Liver (tissue), 8 donors: ENCODE measurements at regions not wholly inside any gene's neighbourhood (a gene's known extent, or its start where the extent isn't known, plus 50 kb on each side); places are given as distances from the start of the nearest gene placed in this dataset.

ENCODE experiments used
- DNase-seq: peaks from one replicate; pipeline ENCODE4 v3.0.0-alpha.2; 2017; ENCODE audit warnings: low spot score
- H3K27ac ChIP-seq, 2 donors: one replicate each; pipeline ENCODE4 v1.7.0; 2013; ENCODE audit warnings: inconsistent platforms in 2 of 2, low read length in 2 of 2, control low read depth in 1 of 2, low read depth in 1 of 2, mild to moderate bottlenecking in 1 of 2
- H3K27me3 ChIP-seq, 4 donors: one replicate each; pipeline versions ENCODE4 v1.6.1 to v1.7.0; 2013; ENCODE audit warnings: low read length in 3 of 4, inconsistent platforms in 1 of 4, mild to moderate bottlenecking in 1 of 4, moderate library complexity in 1 of 4; ENCODE audit not compliant: control insufficient read depth in 4 of 4, insufficient read depth in 4 of 4
- H3K36me3 ChIP-seq, 4 donors: one replicate each; pipeline versions ENCODE4 v1.6.1 to v1.7.0; 2013; ENCODE audit warnings: low read length in 3 of 4, mild to moderate bottlenecking in 3 of 4, low read depth in 1 of 4, moderate library complexity in 1 of 4; ENCODE audit not compliant: control insufficient read depth in 4 of 4, insufficient read depth in 3 of 4
- H3K4me1 ChIP-seq, 4 donors: one replicate each; pipeline versions ENCODE4 v1.6.1 to v1.7.0; 2013; ENCODE audit warnings: low read length in 3 of 4, mild to moderate bottlenecking in 3 of 4, moderate library complexity in 1 of 4; ENCODE audit not compliant: control insufficient read depth in 4 of 4, insufficient read depth in 4 of 4
- H3K4me3 ChIP-seq, 3 donors: one replicate each; pipeline versions ENCODE4 v1.6.1 to v1.7.0; 2013; ENCODE audit warnings: low read length in 3 of 3, control low read depth in 1 of 3, low read depth in 1 of 3, mild to moderate bottlenecking in 1 of 3
- H3K9ac ChIP-seq, 2 donors: one replicate each; pipeline ENCODE4 v1.7.0; 2013; ENCODE audit warnings: low read length in 2 of 2, mild to moderate bottlenecking in 2 of 2, moderate library complexity in 2 of 2, control low read depth in 1 of 2, low read depth in 1 of 2
- H3K9me3 ChIP-seq, 4 donors: one replicate each; pipeline versions ENCODE4 v1.6.1 to v1.7.0; 2013; ENCODE audit warnings: low read length in 3 of 4; ENCODE audit not compliant: control insufficient read depth in 4 of 4
- ATF3 ChIP-seq: IDR thresholded peaks from 2 replicates; pipeline ENCODE4 v1.6.1; 2016; ENCODE audit warnings: antibody characterized with exemption
- CTCF ChIP-seq: fragments of 150-350 bp; IDR thresholded peaks from 2 replicates; pipeline ENCODE4 v1.5.1; 2017; ENCODE audit warnings: improper control_type of control experiment, low read depth, low read length; ENCODE audit not compliant: missing input control
- EGR1 ChIP-seq, 2 donors: IDR thresholded peaks; 2 replicates each; pipeline ENCODE4 v1.6.1; 2016 to 2018; ENCODE audit warnings: antibody characterized with exemption in 2 of 2, low read depth in 2 of 2
- FOXA1 ChIP-seq: IDR thresholded peaks from 2 replicates; pipeline ENCODE4 v1.6.1; 2016; ENCODE audit warnings: antibody characterized with exemption
- FOXA2 ChIP-seq: IDR thresholded peaks from 2 replicates; pipeline ENCODE4 v1.6.1; 2016; ENCODE audit warnings: antibody characterized with exemption
- GABPA ChIP-seq, 2 donors: IDR thresholded peaks in 1 of 2; conservative IDR thresholded peaks in 1 of 2; 2 replicates each; pipeline ENCODE4 v1.6.1; 2016; ENCODE audit warnings: antibody characterized with exemption in 2 of 2, mild to moderate bottlenecking in 1 of 2, moderate library complexity in 1 of 2
- HNF4A ChIP-seq, 2 donors: conservative IDR thresholded peaks; 2 replicates each; pipeline ENCODE4 v1.6.1; 2016; ENCODE audit warnings: antibody characterized with exemption in 2 of 2, mild to moderate bottlenecking in 2 of 2
- HNF4G ChIP-seq: IDR thresholded peaks from 2 replicates; pipeline ENCODE4 v1.6.1; 2016; ENCODE audit warnings: antibody characterized with exemption
- JUND ChIP-seq, 2 donors: IDR thresholded peaks; 2 replicates each; pipeline ENCODE4 v1.6.1; 2016; ENCODE audit warnings: antibody characterized with exemption in 2 of 2
- MAX ChIP-seq: IDR thresholded peaks from 2 replicates; pipeline ENCODE4 v1.6.1; 2016; ENCODE audit warnings: antibody characterized with exemption
- NR2F2 ChIP-seq: IDR thresholded peaks from 2 replicates; pipeline ENCODE4 v1.6.1; 2016; ENCODE audit warnings: antibody characterized with exemption
- RAD21 ChIP-seq, 2 donors: IDR thresholded peaks; 2 replicates each; pipeline ENCODE4 v1.6.1; 2016; ENCODE audit warnings: antibody characterized with exemption in 2 of 2, mild to moderate bottlenecking in 2 of 2
- REST ChIP-seq: IDR thresholded peaks from 2 replicates; pipeline ENCODE4 v1.6.1; 2016; ENCODE audit warnings: antibody characterized with exemption, mild to moderate bottlenecking
- RXRA ChIP-seq, 2 donors: IDR thresholded peaks; 2 replicates each; pipeline ENCODE4 v1.6.1; 2017 to 2018; ENCODE audit warnings: antibody characterized with exemption in 2 of 2, mild to moderate bottlenecking in 1 of 2
- SP1 ChIP-seq: IDR thresholded peaks from 2 replicates; pipeline ENCODE4 v1.6.1; 2018; ENCODE audit warnings: antibody characterized with exemption, mild to moderate bottlenecking
- TAF1 ChIP-seq: conservative IDR thresholded peaks from 2 replicates; pipeline ENCODE4 v1.6.1; 2016; ENCODE audit warnings: antibody characterized with exemption, mild to moderate bottlenecking
- YY1 ChIP-seq: IDR thresholded peaks from 2 replicates; pipeline ENCODE4 v1.6.1; 2016; ENCODE audit warnings: antibody characterized with exemption, mild to moderate bottlenecking
- ZBTB33 ChIP-seq: IDR thresholded peaks from 2 replicates; pipeline ENCODE4 v1.6.1; 2016; ENCODE audit warnings: antibody characterized with exemption
- WGBS: extraction: QIAGEN DNeasy Blood & Tissue Kit; methylation state at CpG from one replicate; pipeline ENCODE4 v1.1.7; 2013; 5-methylcytosine and 5-hydroxymethylcytosine counted together
- donor health status: healthy.
- donor health status: healthy.
- donor health status: healthy.
- donor health status: healthy.
- donor health status: healthy.

- Histone ChIP-seq H3K4me3 (no peak overlapping the region), H3K36me3 (no peaks in the 10 kb centered on the region), H3K4me1 (no peaks in the 10 kb centered on the region), H3K9ac (no peak overlapping the region), H3K9me3 (no peaks in the 10 kb centered on the region), H3K27ac (no peak overlapping the region), H3K27me3 (no peaks in the 10 kb centered on the region)
- no peak for DNase-seq
- no peak for TF ChIP-seq FOXA1
- TF ChIP-seq TAF1, result no peak
- no peak for TF ChIP-seq FOXA2
- TF ChIP-seq SP1, result no peak
- no peak for TF ChIP-seq NR2F2
- TF ChIP-seq ZBTB33, result no peak
- TF ChIP-seq CTCF, result no peak
- no peak for TF ChIP-seq MAX
- TF ChIP-seq REST, result no peak
- TF ChIP-seq RAD21 (IDR thresholded peaks at IDR 0.05), result no peak
- no peak for TF ChIP-seq ATF3
- TF ChIP-seq JUND (IDR thresholded peaks at IDR 0.05), result no peak
- no peak for TF ChIP-seq EGR1 (IDR thresholded peaks at IDR 0.05; ENCODE audit: low read depth in 2 of 2)
- TF ChIP-seq RXRA (IDR thresholded peaks at IDR 0.05), result no peak
- TF ChIP-seq GABPA (IDR thresholded peaks at IDR 0.05 in 1 of 2, conservative IDR thresholded peaks at IDR 0.05 in 1 of 2), result no peak
- TF ChIP-seq HNF4G, result no peak
- TF ChIP-seq YY1, result no peak
- no peak for TF ChIP-seq HNF4A (conservative IDR thresholded peaks at IDR 0.05)
These were observed 1183.1 kb upstream of the TMEFF2 start for GRCh38 chr2:193377789-193378188.

- DNase-seq, result no peak
- WGBS, result 68% methylated on average over 3 of the region's 3 CpGs
- H3K4me3 ChIP-seq, result no peak overlapping the region
- H3K9ac ChIP-seq, result no peak overlapping the region
- H3K36me3 ChIP-seq, result no peaks in the 10 kb centered on the region
- no peaks in the 10 kb centered on the region for H3K9me3 ChIP-seq
- H3K27ac ChIP-seq, result no peak overlapping the region
- no peaks in the 10 kb centered on the region for H3K27me3 ChIP-seq
- H3K4me1 ChIP-seq, result no peaks in the 10 kb centered on the region
- TF ChIP-seq YY1, result no peak
- TF ChIP-seq SP1, result no peak
- TF ChIP-seq FOXA1, result no peak
- no peak for TF ChIP-seq FOXA2
- no peak for TF ChIP-seq TAF1
- TF ChIP-seq EGR1 (IDR thresholded peaks at IDR 0.05; ENCODE audit: low read depth in 2 of 2), result no peak
- no peak for TF ChIP-seq MAX
- TF ChIP-seq REST, result no peak
- TF ChIP-seq HNF4G, result no peak
- no peak for TF ChIP-seq RAD21 (IDR thresholded peaks at IDR 0.05)
- no peak for TF ChIP-seq HNF4A (conservative IDR thresholded peaks at IDR 0.05)
- TF ChIP-seq ZBTB33, result no peak
These were observed 1178.4 kb upstream of the TMEFF2 start for GRCh38 chr2:193373120-193373519.
